Testis (tissue), 2 donors: ENCODE measurements at regions not wholly inside any gene's neighbourhood (a gene's known extent, or its start where the extent isn't known, plus 50 kb on each side); places are given as distances from the start of the nearest gene placed in this dataset.

Experiments used
- CTCF ChIP-seq, 3 experiments: fragments of 450-650 bp in 2 of 3; fragments of 200-600 bp in 1 of 3; sonication (generic) in 1 of 3; IDR thresholded peaks; one replicate each; pipeline ENCODE4 v1.5.1; 2016 to 2019; ENCODE audit warnings: antibody characterized with exemption in 3 of 3, mild to moderate bottlenecking in 2 of 3, moderate library complexity in 1 of 3
- POLR2A ChIP-seq: fragments of 450-650 bp; IDR thresholded peaks from one replicate; pipeline ENCODE4 v1.6.1; 2017; ENCODE audit warnings: antibody characterized with exemption, mild to moderate bottlenecking, moderate library complexity

GRCh38 chr12:32975122-32975521 lies 78.5 kb upstream of the PKP2 start:
- TF ChIP-seq CTCF (IDR thresholded peaks at IDR 0.05) (no peak), POLR2A (no peak)
